ENCODE measurements at regions not wholly inside any gene's neighbourhood (a gene's known extent, or its start where the extent isn't known, plus 50 kb on each side); places are given as distances from the start of the nearest gene placed in this dataset.
"Not testable (repeated sequence)": the region's sequence is repeated elsewhere in the genome, so short reads cannot be mapped to it uniquely, and the experiment has no call there.

- DNase-seq, result peak; percentile 19 to 23
Observed at GRCh38 chr5:157994906-157995519, 136.1 kb upstream of the CLINT1 start.

GRCh38 chr5:157993986-157994691, 135.2 kb upstream of the CLINT1 start:
- DNase-seq, result no peak

GRCh38 chr5:157993201-157993600, 134.3 kb upstream of the CLINT1 start:
- no peak for DNase-seq

- no peak for DNase-seq
Observed at GRCh38 chr5:157990583-157991181, 131.7 kb upstream of the CLINT1 start.

- DNase-seq, result no peak
Observed at GRCh38 chr5:157989296-157989695, 130.4 kb upstream of the CLINT1 start.

- no peak for DNase-seq
Observed at GRCh38 chr5:157987259-157987658, 128.3 kb upstream of the CLINT1 start.

- DNase-seq, result no peak
Observed at GRCh38 chr5:157986431-157986990, 127.6 kb upstream of the CLINT1 start.

GRCh38 chr5:157984611-157985010, 125.7 kb upstream of the CLINT1 start:
- no peak for DNase-seq

- DNase-seq, result no peak
Observed at GRCh38 chr5:157983906-157984551, 125.1 kb upstream of the CLINT1 start.

- DNase-seq, result no peak
Observed at GRCh38 chr5:157978061-157978460, 119.1 kb upstream of the CLINT1 start.

- no peak for DNase-seq
Observed at GRCh38 chr5:157976429-157976828, 117.5 kb upstream of the CLINT1 start.

GRCh38 chr5:157972579-157972978, 113.6 kb upstream of the CLINT1 start:
- no peak for DNase-seq

GRCh38 chr5:157971571-157972216, 112.7 kb upstream of the CLINT1 start:
- DNase-seq, result peak; percentile 8 to 58

- not testable (repeated sequence) for DNase-seq
Observed at GRCh38 chr5:157968570-157968969, 109.6 kb upstream of the CLINT1 start.

GRCh38 chr5:157965989-157966388, 107.0 kb upstream of the CLINT1 start:
- DNase-seq, result no peak

GRCh38 chr5:157965040-157965678, 106.2 kb upstream of the CLINT1 start:
- no peak for DNase-seq

GRCh38 chr5:157963761-157964160, 104.8 kb upstream of the CLINT1 start:
- no peak for DNase-seq

- DNase-seq, result no peak
Observed at GRCh38 chr5:157963244-157963643, 104.3 kb upstream of the CLINT1 start.

- DNase-seq, result not testable (repeated sequence)
Observed at GRCh38 chr5:157962686-157963085, 103.7 kb upstream of the CLINT1 start.

- DNase-seq, result no peak
Observed at GRCh38 chr5:157961896-157962590, 103.1 kb upstream of the CLINT1 start.

GRCh38 chr5:157961176-157961575, 102.2 kb upstream of the CLINT1 start:
- no peak for DNase-seq

GRCh38 chr5:157959370-157959769, 100.4 kb upstream of the CLINT1 start:
- no peak for DNase-seq
